K562 (cell line): ENCODE measurements at regions not wholly inside any gene's neighbourhood (a gene's known extent, or its start where the extent isn't known, plus 50 kb on each side); places are given as distances from the start of the nearest gene placed in this dataset.

Experiments used
- BHLHE40 ChIP-seq: IDR thresholded peaks from 2 replicates; pipeline ENCODE4 v1.6.1; 2011; ENCODE audit warnings: low read length, improper control_type of control experiment
- NR2C2 ChIP-seq, 2 experiments: fragments of 200-800 bp in 1 of 2; sonication (Bioruptor generic) in 1 of 2; sonication (generic) in 1 of 2; formaldehyde crosslinking in 1 of 2; IDR thresholded peaks; 2 replicates each; pipeline versions ENCODE4 v1.6.1 to v1.8.0; 2016 to 2022; ENCODE audit warnings: mild to moderate bottlenecking in 1 of 2, missing compliant biosample characterization in 1 of 2, missing genetic modification characterization in 1 of 2, missing genetic modification reagents in 1 of 2
- TF ChIP-seq, protein P1 (sequence below): fragments of 200-600 bp; sonication (generic); IDR thresholded peaks from one replicate; pipeline ENCODE4 v1.6.1; 2012; ENCODE audit warnings: mild to moderate bottlenecking, low read depth, low read length, inconsistent platforms

DNA sequence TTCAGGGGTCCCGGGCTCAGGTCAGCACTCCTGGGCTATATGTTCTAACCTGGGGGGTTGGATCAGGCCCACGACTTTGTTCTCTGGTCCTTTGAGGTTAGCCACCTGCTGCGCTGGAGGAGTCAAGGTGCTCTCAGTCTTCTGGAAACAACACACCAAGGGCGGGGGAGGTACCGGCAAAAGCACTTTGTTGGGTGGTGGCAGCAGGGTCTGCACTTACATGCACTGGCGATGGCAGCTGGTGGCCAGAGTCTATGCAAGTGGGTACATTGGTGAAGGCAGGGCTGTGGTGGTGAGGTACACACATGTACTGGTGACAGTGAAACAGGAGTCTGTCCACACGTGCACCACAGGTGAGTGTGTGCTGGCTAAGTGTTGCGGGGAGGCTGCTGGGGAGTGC, 194.2 kb upstream of the MAGI2 start:
- no peak for TF ChIP-seq BHLHE40
- TF ChIP-seq, protein P1, sequence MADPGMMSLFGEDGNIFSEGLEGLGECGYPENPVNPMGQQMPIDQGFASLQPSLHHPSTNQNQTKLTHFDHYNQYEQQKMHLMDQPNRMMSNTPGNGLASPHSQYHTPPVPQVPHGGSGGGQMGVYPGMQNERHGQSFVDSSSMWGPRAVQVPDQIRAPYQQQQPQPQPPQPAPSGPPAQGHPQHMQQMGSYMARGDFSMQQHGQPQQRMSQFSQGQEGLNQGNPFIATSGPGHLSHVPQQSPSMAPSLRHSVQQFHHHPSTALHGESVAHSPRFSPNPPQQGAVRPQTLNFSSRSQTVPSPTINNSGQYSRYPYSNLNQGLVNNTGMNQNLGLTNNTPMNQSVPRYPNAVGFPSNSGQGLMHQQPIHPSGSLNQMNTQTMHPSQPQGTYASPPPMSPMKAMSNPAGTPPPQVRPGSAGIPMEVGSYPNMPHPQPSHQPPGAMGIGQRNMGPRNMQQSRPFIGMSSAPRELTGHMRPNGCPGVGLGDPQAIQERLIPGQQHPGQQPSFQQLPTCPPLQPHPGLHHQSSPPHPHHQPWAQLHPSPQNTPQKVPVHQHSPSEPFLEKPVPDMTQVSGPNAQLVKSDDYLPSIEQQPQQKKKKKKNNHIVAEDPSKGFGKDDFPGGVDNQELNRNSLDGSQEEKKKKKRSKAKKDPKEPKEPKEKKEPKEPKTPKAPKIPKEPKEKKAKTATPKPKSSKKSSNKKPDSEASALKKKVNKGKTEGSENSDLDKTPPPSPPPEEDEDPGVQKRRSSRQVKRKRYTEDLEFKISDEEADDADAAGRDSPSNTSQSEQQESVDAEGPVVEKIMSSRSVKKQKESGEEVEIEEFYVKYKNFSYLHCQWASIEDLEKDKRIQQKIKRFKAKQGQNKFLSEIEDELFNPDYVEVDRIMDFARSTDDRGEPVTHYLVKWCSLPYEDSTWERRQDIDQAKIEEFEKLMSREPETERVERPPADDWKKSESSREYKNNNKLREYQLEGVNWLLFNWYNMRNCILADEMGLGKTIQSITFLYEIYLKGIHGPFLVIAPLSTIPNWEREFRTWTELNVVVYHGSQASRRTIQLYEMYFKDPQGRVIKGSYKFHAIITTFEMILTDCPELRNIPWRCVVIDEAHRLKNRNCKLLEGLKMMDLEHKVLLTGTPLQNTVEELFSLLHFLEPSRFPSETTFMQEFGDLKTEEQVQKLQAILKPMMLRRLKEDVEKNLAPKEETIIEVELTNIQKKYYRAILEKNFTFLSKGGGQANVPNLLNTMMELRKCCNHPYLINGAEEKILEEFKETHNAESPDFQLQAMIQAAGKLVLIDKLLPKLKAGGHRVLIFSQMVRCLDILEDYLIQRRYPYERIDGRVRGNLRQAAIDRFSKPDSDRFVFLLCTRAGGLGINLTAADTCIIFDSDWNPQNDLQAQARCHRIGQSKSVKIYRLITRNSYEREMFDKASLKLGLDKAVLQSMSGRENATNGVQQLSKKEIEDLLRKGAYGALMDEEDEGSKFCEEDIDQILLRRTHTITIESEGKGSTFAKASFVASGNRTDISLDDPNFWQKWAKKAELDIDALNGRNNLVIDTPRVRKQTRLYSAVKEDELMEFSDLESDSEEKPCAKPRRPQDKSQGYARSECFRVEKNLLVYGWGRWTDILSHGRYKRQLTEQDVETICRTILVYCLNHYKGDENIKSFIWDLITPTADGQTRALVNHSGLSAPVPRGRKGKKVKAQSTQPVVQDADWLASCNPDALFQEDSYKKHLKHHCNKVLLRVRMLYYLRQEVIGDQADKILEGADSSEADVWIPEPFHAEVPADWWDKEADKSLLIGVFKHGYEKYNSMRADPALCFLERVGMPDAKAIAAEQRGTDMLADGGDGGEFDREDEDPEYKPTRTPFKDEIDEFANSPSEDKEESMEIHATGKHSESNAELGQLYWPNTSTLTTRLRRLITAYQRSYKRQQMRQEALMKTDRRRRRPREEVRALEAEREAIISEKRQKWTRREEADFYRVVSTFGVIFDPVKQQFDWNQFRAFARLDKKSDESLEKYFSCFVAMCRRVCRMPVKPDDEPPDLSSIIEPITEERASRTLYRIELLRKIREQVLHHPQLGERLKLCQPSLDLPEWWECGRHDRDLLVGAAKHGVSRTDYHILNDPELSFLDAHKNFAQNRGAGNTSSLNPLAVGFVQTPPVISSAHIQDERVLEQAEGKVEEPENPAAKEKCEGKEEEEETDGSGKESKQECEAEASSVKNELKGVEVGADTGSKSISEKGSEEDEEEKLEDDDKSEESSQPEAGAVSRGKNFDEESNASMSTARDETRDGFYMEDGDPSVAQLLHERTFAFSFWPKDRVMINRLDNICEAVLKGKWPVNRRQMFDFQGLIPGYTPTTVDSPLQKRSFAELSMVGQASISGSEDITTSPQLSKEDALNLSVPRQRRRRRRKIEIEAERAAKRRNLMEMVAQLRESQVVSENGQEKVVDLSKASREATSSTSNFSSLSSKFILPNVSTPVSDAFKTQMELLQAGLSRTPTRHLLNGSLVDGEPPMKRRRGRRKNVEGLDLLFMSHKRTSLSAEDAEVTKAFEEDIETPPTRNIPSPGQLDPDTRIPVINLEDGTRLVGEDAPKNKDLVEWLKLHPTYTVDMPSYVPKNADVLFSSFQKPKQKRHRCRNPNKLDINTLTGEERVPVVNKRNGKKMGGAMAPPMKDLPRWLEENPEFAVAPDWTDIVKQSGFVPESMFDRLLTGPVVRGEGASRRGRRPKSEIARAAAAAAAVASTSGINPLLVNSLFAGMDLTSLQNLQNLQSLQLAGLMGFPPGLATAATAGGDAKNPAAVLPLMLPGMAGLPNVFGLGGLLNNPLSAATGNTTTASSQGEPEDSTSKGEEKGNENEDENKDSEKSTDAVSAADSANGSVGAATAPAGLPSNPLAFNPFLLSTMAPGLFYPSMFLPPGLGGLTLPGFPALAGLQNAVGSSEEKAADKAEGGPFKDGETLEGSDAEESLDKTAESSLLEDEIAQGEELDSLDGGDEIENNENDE, result no peak
- no peak for TF ChIP-seq NR2C2 (CRISPR knock-in tag; IDR thresholded peaks at IDR 0.05)
- no peak for TF ChIP-seq NR2C2 (tag; IDR thresholded peaks at IDR 0.05)
